Vagina (tissue), 2 donors: ENCODE measurements at regions not wholly inside any gene's neighbourhood (a gene's known extent, or its start where the extent isn't known, plus 50 kb on each side); places are given as distances from the start of the nearest gene placed in this dataset.
"Not testable (repeated sequence)": the region's sequence is repeated elsewhere in the genome, so short reads cannot be mapped to it uniquely, and the experiment has no call there.

Source experiments
- DNase-seq, 2 donors: peaks; one replicate each; pipeline ENCODE4 v3.0.0-alpha.2; 2017; ENCODE audit errors: extremely low spot score in 2 of 2
- H3K27ac ChIP-seq: fragments of 200-600 bp; sonication (generic); one replicate; pipeline ENCODE4 v1.5.1; 2019
- H3K27me3 ChIP-seq: fragments of 200-600 bp; sonication (generic); one replicate; pipeline ENCODE4 v1.5.1; 2019
- H3K36me3 ChIP-seq, 2 donors: fragments of 200-600 bp; sonication (generic); one replicate each; pipeline ENCODE4 v1.5.1; 2017 to 2019
- H3K4me1 ChIP-seq: fragments of 200-600 bp; sonication (generic); one replicate; pipeline ENCODE4 v1.5.1; 2019
- H3K4me3 ChIP-seq, 2 donors: fragments of 200-600 bp; sonication (generic); 1 replicate in 1 of 2; 2 replicates in 1 of 2; pipeline ENCODE4 v1.5.1; 2016 to 2019
- H3K9me3 ChIP-seq: fragments of 200-600 bp; sonication (generic); one replicate; pipeline ENCODE4 v1.5.1; 2019
- intact Hi-C: fragments of 100-400 bp; cut with DNase I; formaldehyde crosslinking; loops from one replicate; pipeline ENCODE4 v1.15.1; 2023
- TF ChIP-seq, protein P1 (sequence below), 3 experiments: fragments of 450-650 bp in 2 of 3; fragments of 200-600 bp in 1 of 3; sonication (generic) in 1 of 3; IDR thresholded peaks; one replicate each; pipeline ENCODE4 v1.5.1; 2017 to 2019; ENCODE audit warnings: antibody characterized with exemption in 3 of 3, mild to moderate bottlenecking in 2 of 3, moderate library complexity in 2 of 3

DNA sequence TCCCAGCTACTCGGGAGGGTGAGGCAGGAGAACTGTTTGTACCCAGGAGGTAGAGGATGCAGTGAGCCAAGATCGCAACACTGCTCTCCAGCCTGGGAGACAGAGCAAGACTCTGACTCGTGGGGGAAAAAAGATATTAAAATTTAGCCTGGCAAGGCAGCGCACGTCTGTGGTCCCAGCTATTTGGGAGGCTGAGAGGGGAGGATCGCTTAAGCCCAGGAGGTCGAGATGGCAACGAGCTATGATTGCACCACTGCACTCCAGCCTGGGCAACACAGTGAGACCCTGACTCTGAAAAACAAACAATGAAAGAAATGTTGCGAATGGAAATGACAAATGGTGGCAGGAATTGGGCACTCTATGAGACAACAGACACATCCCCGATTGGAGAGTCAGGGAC lies 137.2 kb upstream of the C1QTNF3 start:
- not testable (repeated sequence) for H3K27ac ChIP-seq

DNA sequence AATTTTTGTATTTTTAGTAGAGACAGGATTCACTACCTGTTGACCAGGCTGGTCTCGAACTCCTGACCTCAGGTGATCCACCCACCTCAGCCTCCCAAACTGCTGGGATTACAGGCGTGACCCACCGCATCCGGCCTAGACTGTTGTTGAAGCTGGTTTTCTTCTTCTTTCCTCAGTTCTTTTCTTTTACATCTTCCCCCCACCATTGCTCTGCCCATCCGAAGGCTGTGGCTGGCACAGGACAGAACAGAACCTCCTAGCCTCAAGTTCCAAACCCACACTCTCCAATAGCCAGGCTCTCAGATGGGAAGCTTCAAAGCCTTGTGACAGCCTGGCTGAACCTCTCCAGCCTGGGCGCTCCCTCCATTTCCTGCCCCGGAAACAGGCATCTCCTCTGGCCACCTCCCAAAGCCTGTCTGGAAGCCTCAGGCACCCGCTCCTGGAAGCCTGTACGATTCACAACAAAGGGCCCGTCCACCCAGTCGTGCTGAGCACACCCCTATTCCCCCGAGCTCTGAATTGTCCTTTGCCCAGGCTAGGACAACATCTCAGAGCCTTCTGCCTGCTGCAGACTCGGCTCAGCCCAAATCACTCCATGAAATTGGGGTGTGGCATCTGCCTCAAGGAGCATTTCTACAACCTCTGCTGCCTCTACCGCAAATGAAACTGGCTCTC lies 138.1 kb upstream of the C1QTNF3 start:
- H3K4me1 ChIP-seq, H3K27me3 ChIP-seq, H3K36me3 ChIP-seq, intact Hi-C loops, H3K27ac ChIP-seq, DNase-seq, H3K4me3 ChIP-seq, H3K9me3 ChIP-seq: not testable (repeated sequence)

More for the DNA sequence above, 137.2 kb upstream of the C1QTNF3 start:
- H3K4me1 ChIP-seq, H3K9me3 ChIP-seq, H3K36me3 ChIP-seq, H3K4me3 ChIP-seq, intact Hi-C loops, H3K27me3 ChIP-seq, DNase-seq: not testable (repeated sequence)

- H3K36me3 ChIP-seq, H3K4me1 ChIP-seq, H3K9me3 ChIP-seq, H3K27ac ChIP-seq, DNase-seq, H3K4me3 ChIP-seq, intact Hi-C loops, H3K27me3 ChIP-seq: not testable (repeated sequence)
Observed at GRCh38 chr5:34185005-34185404, 142.0 kb upstream of the C1QTNF3 start.

GRCh38 chr5:34185572-34185971 lies 142.6 kb upstream of the C1QTNF3 start:
- DNase-seq, H3K27me3 ChIP-seq, H3K4me1 ChIP-seq, intact Hi-C loops, H3K9me3 ChIP-seq, H3K36me3 ChIP-seq, H3K4me3 ChIP-seq, H3K27ac ChIP-seq: not testable (repeated sequence)

DNA sequence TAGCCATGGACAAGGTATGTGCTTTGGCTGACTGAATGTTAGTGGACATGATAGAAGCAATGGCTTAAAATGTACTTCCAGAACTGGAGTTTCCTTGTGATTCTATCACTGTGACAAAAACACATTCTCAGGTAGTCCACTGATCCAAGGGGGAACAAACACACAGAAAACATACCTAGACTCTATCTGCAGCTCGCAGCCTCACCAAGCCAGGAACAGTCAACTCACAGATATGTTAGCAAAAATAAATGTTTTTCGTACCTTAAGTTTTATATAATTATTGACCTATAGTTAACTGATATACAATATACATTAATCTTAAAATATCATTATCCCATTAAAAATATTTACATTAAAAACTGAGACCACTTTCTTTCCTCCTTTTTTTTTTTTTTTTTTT lies 143.1 kb upstream of the C1QTNF3 start:
- H3K4me1 ChIP-seq, H3K27ac ChIP-seq, H3K4me3 ChIP-seq, H3K27me3 ChIP-seq, DNase-seq, intact Hi-C loops, H3K36me3 ChIP-seq, H3K9me3 ChIP-seq: not testable (repeated sequence)

DNA sequence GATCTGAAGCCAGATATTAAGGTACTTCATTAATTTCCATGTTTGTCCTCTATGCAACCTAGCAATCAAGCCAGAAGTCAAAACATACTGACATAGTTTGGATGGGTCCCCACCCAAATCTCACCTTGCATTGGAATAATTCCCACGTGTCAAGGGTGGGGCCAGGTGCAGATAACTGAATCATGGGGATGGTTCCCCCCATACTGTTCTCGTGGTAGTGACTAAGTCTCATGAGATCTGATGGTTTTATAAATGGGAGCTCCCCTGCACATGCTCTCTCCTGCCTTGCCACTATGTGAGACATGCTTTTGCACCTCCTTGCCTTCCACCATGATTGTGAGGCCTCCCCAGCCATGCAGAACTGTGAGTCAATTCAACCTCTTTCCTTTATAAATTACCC lies 143.9 kb upstream of the C1QTNF3 start:
- DNase-seq, H3K36me3 ChIP-seq, H3K9me3 ChIP-seq, H3K4me1 ChIP-seq, intact Hi-C loops, H3K27me3 ChIP-seq, H3K27ac ChIP-seq, H3K4me3 ChIP-seq: not testable (repeated sequence)

DNA sequence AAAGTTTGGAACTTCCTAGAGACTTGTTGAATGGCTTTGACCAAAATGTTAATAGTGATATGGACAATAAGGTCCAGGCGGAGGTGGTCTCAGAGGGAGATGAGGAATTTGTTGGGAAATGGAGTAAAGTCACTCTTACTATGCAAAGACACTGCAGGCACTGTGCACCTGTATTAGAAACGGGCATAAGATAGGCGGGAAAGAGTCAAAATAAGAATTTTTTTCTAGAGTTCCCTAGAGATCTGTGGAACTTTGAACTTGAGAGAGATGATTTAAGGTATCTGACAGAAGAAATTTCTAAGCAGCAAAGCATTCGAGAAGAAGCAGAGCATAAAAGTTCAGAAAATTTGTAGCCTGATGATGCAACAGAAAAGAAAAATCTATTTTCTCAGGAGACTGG lies 144.4 kb upstream of the C1QTNF3 start:
- H3K9me3 ChIP-seq, DNase-seq, H3K27ac ChIP-seq, intact Hi-C loops, H3K4me3 ChIP-seq, H3K4me1 ChIP-seq, H3K36me3 ChIP-seq, H3K27me3 ChIP-seq: not testable (repeated sequence)

DNA sequence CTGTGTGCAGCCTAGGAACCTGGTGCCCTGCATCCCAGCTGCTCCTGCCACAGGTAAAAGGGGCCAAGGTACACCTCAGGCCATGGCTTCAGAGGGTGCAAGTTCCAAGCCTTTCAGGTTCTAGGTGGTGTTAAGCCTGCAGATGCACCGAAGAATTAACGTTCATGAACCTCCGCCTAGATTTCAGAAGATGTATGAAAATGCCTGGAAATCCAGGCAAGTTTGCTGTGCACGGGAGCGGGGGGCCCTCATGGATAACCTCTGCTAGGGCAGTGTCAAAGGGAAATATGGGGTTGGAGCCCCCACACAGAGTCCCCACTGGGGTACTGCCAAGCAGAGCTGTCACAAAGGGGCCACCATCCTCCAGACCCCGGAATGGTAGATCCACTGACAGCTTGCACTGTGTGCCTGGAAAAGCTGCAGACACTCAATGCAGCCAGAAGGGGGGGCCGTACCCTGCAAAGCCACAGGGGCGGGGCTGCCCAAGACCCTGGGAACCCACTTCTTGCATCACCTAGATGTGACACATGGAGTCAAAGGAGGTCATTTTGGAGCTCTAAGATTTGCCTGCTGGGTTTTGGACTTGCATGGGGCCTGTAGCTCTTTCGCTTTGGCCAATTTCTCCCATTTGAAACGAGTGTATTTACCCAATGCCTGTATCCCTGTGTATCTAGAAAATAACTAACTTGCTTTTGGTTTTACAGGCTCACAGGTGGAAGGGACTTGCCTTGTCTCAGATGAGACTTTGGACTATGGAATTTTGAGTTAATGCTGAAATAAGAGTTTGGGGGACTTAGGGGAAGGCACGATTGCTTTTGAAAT lies 145.2 kb upstream of the C1QTNF3 start:
- H3K4me1 ChIP-seq, H3K27ac ChIP-seq, H3K36me3 ChIP-seq, intact Hi-C loops, H3K27me3 ChIP-seq, H3K9me3 ChIP-seq, H3K4me3 ChIP-seq: not testable (repeated sequence)
- peak; percentile 85 to 97 for DNase-seq
- TF ChIP-seq, protein P1, sequence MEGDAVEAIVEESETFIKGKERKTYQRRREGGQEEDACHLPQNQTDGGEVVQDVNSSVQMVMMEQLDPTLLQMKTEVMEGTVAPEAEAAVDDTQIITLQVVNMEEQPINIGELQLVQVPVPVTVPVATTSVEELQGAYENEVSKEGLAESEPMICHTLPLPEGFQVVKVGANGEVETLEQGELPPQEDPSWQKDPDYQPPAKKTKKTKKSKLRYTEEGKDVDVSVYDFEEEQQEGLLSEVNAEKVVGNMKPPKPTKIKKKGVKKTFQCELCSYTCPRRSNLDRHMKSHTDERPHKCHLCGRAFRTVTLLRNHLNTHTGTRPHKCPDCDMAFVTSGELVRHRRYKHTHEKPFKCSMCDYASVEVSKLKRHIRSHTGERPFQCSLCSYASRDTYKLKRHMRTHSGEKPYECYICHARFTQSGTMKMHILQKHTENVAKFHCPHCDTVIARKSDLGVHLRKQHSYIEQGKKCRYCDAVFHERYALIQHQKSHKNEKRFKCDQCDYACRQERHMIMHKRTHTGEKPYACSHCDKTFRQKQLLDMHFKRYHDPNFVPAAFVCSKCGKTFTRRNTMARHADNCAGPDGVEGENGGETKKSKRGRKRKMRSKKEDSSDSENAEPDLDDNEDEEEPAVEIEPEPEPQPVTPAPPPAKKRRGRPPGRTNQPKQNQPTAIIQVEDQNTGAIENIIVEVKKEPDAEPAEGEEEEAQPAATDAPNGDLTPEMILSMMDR (IDR thresholded peaks at IDR 0.05): peak in 1 of 3 experiments; percentile 17

GRCh38 chr5:34189246-34189645 lies 146.2 kb upstream of the C1QTNF3 start:
- H3K4me3 ChIP-seq, DNase-seq, intact Hi-C loops, H3K27ac ChIP-seq, H3K36me3 ChIP-seq, H3K9me3 ChIP-seq, H3K4me1 ChIP-seq, H3K27me3 ChIP-seq: not testable (repeated sequence)

GRCh38 chr5:34189752-34190411 lies 146.9 kb upstream of the C1QTNF3 start:
- H3K36me3 ChIP-seq, H3K27me3 ChIP-seq, intact Hi-C loops, H3K9me3 ChIP-seq, H3K27ac ChIP-seq, H3K4me1 ChIP-seq, H3K4me3 ChIP-seq: not testable (repeated sequence)
- peak; percentile 89 to 97 for DNase-seq

DNA sequence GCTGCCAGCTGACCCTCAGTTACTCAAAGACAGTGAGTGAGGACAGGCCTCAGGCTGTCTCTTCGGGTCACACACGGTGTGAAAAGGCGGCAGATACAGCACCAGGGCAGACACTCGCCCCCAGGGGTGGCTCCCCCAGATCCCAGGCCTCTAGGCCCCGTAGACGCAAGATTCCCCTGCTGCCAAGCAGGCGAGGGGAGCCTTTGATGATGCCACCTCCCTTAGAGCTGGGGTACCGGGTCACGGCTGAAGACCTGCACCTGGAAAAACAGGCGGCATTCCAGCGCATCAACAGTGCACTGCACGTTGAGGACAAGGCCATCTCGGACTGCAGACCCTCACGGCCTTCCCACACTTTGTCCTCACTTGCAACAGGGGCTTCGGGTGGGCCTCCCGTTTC lies 147.5 kb upstream of the C1QTNF3 start:
- H3K27ac ChIP-seq, H3K36me3 ChIP-seq, intact Hi-C loops, H3K9me3 ChIP-seq, H3K27me3 ChIP-seq, H3K4me3 ChIP-seq, H3K4me1 ChIP-seq: not testable (repeated sequence)
- peak; percentile 90 to 96 for DNase-seq
